SK-N-SH treated with all-trans-retinoic acid at 6 μM for 48 hours (cell line): ENCODE measurements at regions not wholly inside any gene's neighbourhood (a gene's known extent, or its start where the extent isn't known, plus 50 kb on each side); places are given as distances from the start of the nearest gene placed in this dataset.

Source experiments
- ATAC-seq: fragments of 200-7000 bp; cut with Tn5 transposase; 3 replicates; pipeline ENCODE4 v1.9.1; 2020; ENCODE audit warnings: mild to moderate bottlenecking, moderate library complexity
- ARNTL ChIP-seq: fragments of 450-650 bp; formaldehyde crosslinking; IDR thresholded peaks from 2 replicates; pipeline ENCODE4 v1.5.0; 2020; ENCODE audit warnings: low read depth, mild to moderate bottlenecking, moderate library complexity, borderline replicate concordance
- BACH2 ChIP-seq: fragments of 250-450 bp; sonication (Bioruptor Pico); IDR thresholded peaks from 2 replicates; pipeline ENCODE4 v1.9.0; 2021; ENCODE audit warnings: mild to moderate bottlenecking, borderline replicate concordance
- CSDC2 ChIP-seq: fragments of 250-450 bp; sonication (Bioruptor Pico); IDR thresholded peaks from 2 replicates; pipeline ENCODE4 v1.5.0; 2020; ENCODE audit warnings: mild to moderate bottlenecking, moderate library complexity
- CSRNP3 ChIP-seq: fragments of 250-450 bp; sonication (Bioruptor Pico); IDR thresholded peaks from 2 replicates; pipeline ENCODE4 v1.5.1; 2021; ENCODE audit warnings: mild to moderate bottlenecking, moderate library complexity
- ESRRG ChIP-seq: fragments of 250-450 bp; sonication (Bioruptor Pico); IDR thresholded peaks from 2 replicates; pipeline ENCODE4 v1.6.1; 2021; ENCODE audit warnings: mild to moderate bottlenecking
- GLIS3 ChIP-seq: fragments of 250-450 bp; sonication (Bioruptor Pico); IDR thresholded peaks from 2 replicates; pipeline ENCODE4 v1.5.0; 2020; ENCODE audit warnings: mild to moderate bottlenecking, moderate library complexity
- ISL1 ChIP-seq: fragments of 250-450 bp; sonication (Bioruptor Pico); IDR thresholded peaks from 2 replicates; pipeline ENCODE4 v2.1.2; 2022; ENCODE audit warnings: mild to moderate bottlenecking, moderate library complexity
- OSR1 ChIP-seq: fragments of 250-450 bp; sonication (Bioruptor Pico); IDR thresholded peaks from 2 replicates; pipeline ENCODE4 v1.8.0; 2022; ENCODE audit warnings: moderate library complexity, mild to moderate bottlenecking, inconsistent platforms
- PATZ1 ChIP-seq: fragments of 250-450 bp; sonication (Bioruptor Pico); IDR thresholded peaks from 2 replicates; pipeline ENCODE4 v1.8.0; 2020; ENCODE audit warnings: mild to moderate bottlenecking, moderate library complexity, borderline replicate concordance
- RARB ChIP-seq: fragments of 250-450 bp; sonication (Bioruptor Pico); IDR thresholded peaks from 2 replicates; pipeline ENCODE4 v1.8.0; 2021; ENCODE audit warnings: mild to moderate bottlenecking, moderate library complexity
- TCF4 ChIP-seq: fragments of 250-450 bp; sonication (Bioruptor Pico); IDR thresholded peaks from 2 replicates; pipeline ENCODE4 v1.8.0; 2021; ENCODE audit warnings: mild to moderate bottlenecking, moderate library complexity, borderline replicate concordance
- TOX ChIP-seq: fragments of 250-450 bp; sonication (Bioruptor Pico); IDR thresholded peaks from 2 replicates; pipeline ENCODE4 v1.8.0; 2021; ENCODE audit warnings: mild to moderate bottlenecking, moderate library complexity, borderline replicate concordance
- TSHZ2 ChIP-seq: fragments of 250-450 bp; sonication (Bioruptor Pico); IDR thresholded peaks from 2 replicates; pipeline ENCODE4 v1.5.0; 2020; ENCODE audit warnings: mild to moderate bottlenecking, moderate library complexity
- ZFP3 ChIP-seq: fragments of 250-450 bp; sonication (Bioruptor Pico); IDR thresholded peaks from 2 replicates; pipeline ENCODE4 v1.5.0; 2020; ENCODE audit warnings: mild to moderate bottlenecking, moderate library complexity
- ZFP30 ChIP-seq: fragments of 450-650 bp; formaldehyde crosslinking; IDR thresholded peaks from 2 replicates; pipeline ENCODE4 v1.5.0; 2022; ENCODE audit warnings: mild to moderate bottlenecking, moderate library complexity
- ZNF70 ChIP-seq: fragments of 450-650 bp; formaldehyde crosslinking; IDR thresholded peaks from 2 replicates; pipeline ENCODE4 v1.5.0; 2020; ENCODE audit warnings: mild to moderate bottlenecking, moderate library complexity

- no peak for TF ChIP-seq ZFP30 (CRISPR knock-in tag)
- TF ChIP-seq TSHZ2 (CRISPR knock-in tag) = no peak
- TF ChIP-seq ZNF70 (CRISPR knock-in tag) = no peak
- no peak for ATAC-seq
Measured at GRCh38 chr7:53422291-53422690, 386.9 kb downstream of the POM121L12 start.

GRCh38 chr7:53426145-53426750, 390.8 kb downstream of the POM121L12 start:
- no peak for TF ChIP-seq CSDC2
- TF ChIP-seq TCF4 (CRISPR knock-in tag) = no peak
- no peak for TF ChIP-seq ZFP3 (CRISPR knock-in tag)
- no peak for TF ChIP-seq GLIS3 (CRISPR knock-in tag)
- TF ChIP-seq TSHZ2 (CRISPR knock-in tag) = no peak
- no peak for TF ChIP-seq OSR1 (CRISPR knock-in tag)
- TF ChIP-seq PATZ1 (CRISPR knock-in tag) = no peak
- no peak for TF ChIP-seq ESRRG (CRISPR knock-in tag)
- TF ChIP-seq BACH2 (CRISPR knock-in tag) = no peak
- TF ChIP-seq ISL1 (CRISPR knock-in tag) = no peak
- ATAC-seq = no peak

- no peak for TF ChIP-seq TSHZ2 (CRISPR knock-in tag)
- no peak for TF ChIP-seq PATZ1 (CRISPR knock-in tag)
- TF ChIP-seq RARB (CRISPR knock-in tag) = no peak
- TF ChIP-seq TOX = no peak
- TF ChIP-seq ESRRG (CRISPR knock-in tag) = no peak
- no peak for ATAC-seq
Measured at GRCh38 chr7:53428045-53428444, 392.6 kb downstream of the POM121L12 start.

GRCh38 chr7:53431901-53432300, 396.5 kb downstream of the POM121L12 start:
- no peak for ATAC-seq
- TF ChIP-seq ZNF70 (CRISPR knock-in tag) (no peak), BACH2 (CRISPR knock-in tag) (no peak), ZFP3 (CRISPR knock-in tag) (no peak), CSRNP3 (CRISPR knock-in tag) (no peak), GLIS3 (CRISPR knock-in tag) (no peak), TCF4 (CRISPR knock-in tag) (no peak), CSDC2 (no peak), ISL1 (CRISPR knock-in tag) (no peak), ARNTL (CRISPR knock-in tag) (no peak), TSHZ2 (CRISPR knock-in tag) (no peak), TOX (no peak)
